SK-N-SH treated with all-trans-retinoic acid at 6 μM for 48 hours (cell line): ENCODE measurements at regions not wholly inside any gene's neighbourhood (a gene's known extent, or its start where the extent isn't known, plus 50 kb on each side); places are given as distances from the start of the nearest gene placed in this dataset.

Experiments
- ATAC-seq: fragments of 200-7000 bp; cut with Tn5 transposase; 3 replicates; pipeline ENCODE4 v1.9.1; 2020; ENCODE audit warnings: mild to moderate bottlenecking, moderate library complexity
- ARNTL ChIP-seq: fragments of 450-650 bp; formaldehyde crosslinking; IDR thresholded peaks from 2 replicates; pipeline ENCODE4 v1.5.0; 2020; ENCODE audit warnings: low read depth, mild to moderate bottlenecking, moderate library complexity, borderline replicate concordance
- BACH2 ChIP-seq: fragments of 250-450 bp; sonication (Bioruptor Pico); IDR thresholded peaks from 2 replicates; pipeline ENCODE4 v1.9.0; 2021; ENCODE audit warnings: mild to moderate bottlenecking, borderline replicate concordance
- CREB5 ChIP-seq: fragments of 250-450 bp; sonication (Bioruptor Pico); IDR thresholded peaks from 2 replicates; pipeline ENCODE4 v1.5.1; 2020; ENCODE audit warnings: low read depth, mild to moderate bottlenecking, moderate library complexity
- CSDC2 ChIP-seq: fragments of 250-450 bp; sonication (Bioruptor Pico); IDR thresholded peaks from 2 replicates; pipeline ENCODE4 v1.5.0; 2020; ENCODE audit warnings: mild to moderate bottlenecking, moderate library complexity
- ESRRG ChIP-seq: fragments of 250-450 bp; sonication (Bioruptor Pico); IDR thresholded peaks from 2 replicates; pipeline ENCODE4 v1.6.1; 2021; ENCODE audit warnings: mild to moderate bottlenecking
- PATZ1 ChIP-seq: fragments of 250-450 bp; sonication (Bioruptor Pico); IDR thresholded peaks from 2 replicates; pipeline ENCODE4 v1.8.0; 2020; ENCODE audit warnings: mild to moderate bottlenecking, moderate library complexity, borderline replicate concordance
- POU6F1 ChIP-seq: fragments of 250-450 bp; sonication (Bioruptor Pico); IDR thresholded peaks from 2 replicates; pipeline ENCODE4 v1.8.0; 2021; ENCODE audit warnings: low read depth, mild to moderate bottlenecking, moderate library complexity, borderline replicate concordance
- PPARA ChIP-seq: fragments of 250-450 bp; sonication (Bioruptor Pico); IDR thresholded peaks from 2 replicates; pipeline ENCODE4 v1.5.0; 2020; ENCODE audit warnings: mild to moderate bottlenecking, borderline replicate concordance
- RARB ChIP-seq: fragments of 250-450 bp; sonication (Bioruptor Pico); IDR thresholded peaks from 2 replicates; pipeline ENCODE4 v1.8.0; 2021; ENCODE audit warnings: mild to moderate bottlenecking, moderate library complexity
- SNAI2 ChIP-seq: fragments of 250-450 bp; sonication (Bioruptor Pico); IDR thresholded peaks from 2 replicates; pipeline ENCODE4 v1.5.0; 2020; ENCODE audit warnings: mild to moderate bottlenecking, moderate library complexity
- TCF4 ChIP-seq: fragments of 250-450 bp; sonication (Bioruptor Pico); IDR thresholded peaks from 2 replicates; pipeline ENCODE4 v1.8.0; 2021; ENCODE audit warnings: mild to moderate bottlenecking, moderate library complexity, borderline replicate concordance
- TOX ChIP-seq: fragments of 250-450 bp; sonication (Bioruptor Pico); IDR thresholded peaks from 2 replicates; pipeline ENCODE4 v1.8.0; 2021; ENCODE audit warnings: mild to moderate bottlenecking, moderate library complexity, borderline replicate concordance
- TSHZ2 ChIP-seq: fragments of 250-450 bp; sonication (Bioruptor Pico); IDR thresholded peaks from 2 replicates; pipeline ENCODE4 v1.5.0; 2020; ENCODE audit warnings: mild to moderate bottlenecking, moderate library complexity
- ZFP3 ChIP-seq: fragments of 250-450 bp; sonication (Bioruptor Pico); IDR thresholded peaks from 2 replicates; pipeline ENCODE4 v1.5.0; 2020; ENCODE audit warnings: mild to moderate bottlenecking, moderate library complexity
- ZFP30 ChIP-seq: fragments of 450-650 bp; formaldehyde crosslinking; IDR thresholded peaks from 2 replicates; pipeline ENCODE4 v1.5.0; 2022; ENCODE audit warnings: mild to moderate bottlenecking, moderate library complexity
- ZNF565 ChIP-seq: fragments of 450-650 bp; formaldehyde crosslinking; conservative IDR thresholded peaks from 2 replicates; pipeline ENCODE4 v1.5.0; 2020; ENCODE audit warnings: low read depth, mild to moderate bottlenecking, moderate library complexity
- ZNF70 ChIP-seq: fragments of 450-650 bp; formaldehyde crosslinking; IDR thresholded peaks from 2 replicates; pipeline ENCODE4 v1.5.0; 2020; ENCODE audit warnings: mild to moderate bottlenecking, moderate library complexity

- no peak for TF ChIP-seq ZFP3 (CRISPR knock-in tag)
- TF ChIP-seq ZNF70, result no peak
- TF ChIP-seq ZFP30 (CRISPR knock-in tag), result no peak
- TF ChIP-seq PATZ1 (CRISPR knock-in tag), result no peak
- TF ChIP-seq ZNF565, result no peak
- no peak for TF ChIP-seq BACH2 (CRISPR knock-in tag)
- TF ChIP-seq RARB (CRISPR knock-in tag), result no peak
- no peak for TF ChIP-seq TCF4 (CRISPR knock-in tag)
- no peak for TF ChIP-seq POU6F1 (CRISPR knock-in tag)
- no peak for TF ChIP-seq TSHZ2 (CRISPR knock-in tag)
- no peak for TF ChIP-seq SNAI2
- ATAC-seq, result no peak
Observed at GRCh38 chr12:125567581-125567980, 502.3 kb downstream of the AACS start.

GRCh38 chr12:125568306-125568705 lies 503.1 kb downstream of the AACS start:
- TF ChIP-seq CREB5 (CRISPR knock-in tag), result no peak
- no peak for TF ChIP-seq PATZ1 (CRISPR knock-in tag)
- no peak for TF ChIP-seq ESRRG (CRISPR knock-in tag)
- no peak for TF ChIP-seq POU6F1 (CRISPR knock-in tag)
- TF ChIP-seq TCF4 (CRISPR knock-in tag), result no peak
- no peak for TF ChIP-seq BACH2 (CRISPR knock-in tag)
- TF ChIP-seq CSDC2 (CRISPR knock-in tag), result no peak
- no peak for TF ChIP-seq TSHZ2 (CRISPR knock-in tag)
- no peak for TF ChIP-seq TOX (CRISPR knock-in tag)
- TF ChIP-seq PPARA (CRISPR knock-in tag), result no peak
- TF ChIP-seq SNAI2, result no peak
- no peak for TF ChIP-seq ARNTL
- no peak for ATAC-seq
